Stomach smooth muscle (tissue), 2 donors: ENCODE measurements at regions not wholly inside any gene's neighbourhood (a gene's known extent, or its start where the extent isn't known, plus 50 kb on each side); places are given as distances from the start of the nearest gene placed in this dataset.
"Not testable (repeated sequence)": the region's sequence is repeated elsewhere in the genome, so short reads cannot be mapped to it uniquely, and the experiment has no call there.

ENCODE experiments used
- H3K27ac ChIP-seq: one replicate; pipeline ENCODE4 v1.7.0; 2013; ENCODE audit warnings: mild to moderate bottlenecking, low read length, inconsistent platforms
- H3K27me3 ChIP-seq, 2 donors: one replicate each; pipeline ENCODE4 v1.7.0; 2013; ENCODE audit warnings: low read length in 2 of 2; ENCODE audit not compliant: insufficient read depth in 2 of 2, control insufficient read depth in 1 of 2
- H3K36me3 ChIP-seq, 2 donors: one replicate each; pipeline ENCODE4 v1.7.0; 2013; ENCODE audit warnings: low read length in 2 of 2; ENCODE audit not compliant: control insufficient read depth in 2 of 2, insufficient read depth in 2 of 2
- H3K4me1 ChIP-seq: one replicate; pipeline ENCODE4 v1.7.0; 2013; ENCODE audit warnings: low read length; ENCODE audit not compliant: control insufficient read depth, insufficient read depth
- H3K4me3 ChIP-seq, 2 donors: one replicate each; pipeline ENCODE4 v1.7.0; 2013; ENCODE audit warnings: low read length in 2 of 2
- H3K9ac ChIP-seq, 2 donors: one replicate each; pipeline ENCODE4 v1.7.0; 2013; ENCODE audit warnings: low read length in 2 of 2, mild to moderate bottlenecking in 1 of 2
- H3K9me3 ChIP-seq, 2 donors: one replicate each; pipeline ENCODE4 v1.7.0; 2013; ENCODE audit warnings: low read length in 2 of 2; ENCODE audit not compliant: control insufficient read depth in 2 of 2
- donor health status: healthy.
- donor health status: Pancreatic carcinoma.

GRCh38 chr9:2279138-2279537, 264.0 kb downstream of the SMARCA2 start:
- not testable (repeated sequence) for H3K9me3 ChIP-seq, H3K36me3 ChIP-seq, H3K27me3 ChIP-seq, H3K27ac ChIP-seq, H3K9ac ChIP-seq, H3K4me1 ChIP-seq, H3K4me3 ChIP-seq

DNA sequence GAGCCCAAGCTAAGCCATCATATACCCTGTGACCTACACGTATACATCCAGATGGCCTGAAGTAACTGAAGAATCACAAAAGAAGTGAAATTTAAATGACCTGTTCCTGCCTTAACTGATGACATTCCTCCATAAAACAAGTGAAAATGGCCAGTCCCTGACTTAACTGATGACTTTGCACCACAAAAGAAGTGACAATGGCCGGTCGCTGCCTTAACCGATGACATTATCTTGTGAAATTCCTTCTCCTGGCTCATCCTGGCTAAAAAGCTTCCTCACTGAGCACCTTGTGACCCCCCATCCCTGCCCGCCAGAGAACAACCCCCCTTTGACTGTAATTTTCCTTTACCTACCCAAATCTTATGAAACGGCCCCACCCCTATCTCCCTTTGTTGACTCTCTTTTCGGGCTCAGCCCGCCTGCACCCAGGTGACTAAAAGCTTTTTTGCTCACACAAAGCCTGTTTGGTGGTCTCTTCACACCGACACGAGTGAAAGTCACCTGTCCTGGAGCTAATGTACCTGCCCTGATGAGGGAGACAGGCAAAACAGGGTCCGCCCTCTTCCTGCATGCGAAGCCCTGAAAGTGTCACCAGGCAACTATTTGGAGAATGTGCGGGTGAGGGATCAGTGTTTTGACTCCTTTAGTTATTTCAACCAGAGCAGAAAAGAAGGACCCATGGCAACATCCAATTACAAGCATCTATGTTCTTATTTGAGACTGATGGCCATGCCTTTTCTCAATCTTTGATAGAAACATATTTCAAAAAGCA, 266.1 kb downstream of the SMARCA2 start:
- Histone ChIP-seq H3K4me1 (no peaks in the 10 kb centered on the region), H3K9ac (no peak overlapping the region), H3K36me3 (no peaks in the 10 kb centered on the region), H3K27ac (no peak overlapping the region), H3K27me3 (no peaks in the 10 kb centered on the region), H3K9me3 (no peaks in the 10 kb centered on the region), H3K4me3 (no peak overlapping the region)

DNA sequence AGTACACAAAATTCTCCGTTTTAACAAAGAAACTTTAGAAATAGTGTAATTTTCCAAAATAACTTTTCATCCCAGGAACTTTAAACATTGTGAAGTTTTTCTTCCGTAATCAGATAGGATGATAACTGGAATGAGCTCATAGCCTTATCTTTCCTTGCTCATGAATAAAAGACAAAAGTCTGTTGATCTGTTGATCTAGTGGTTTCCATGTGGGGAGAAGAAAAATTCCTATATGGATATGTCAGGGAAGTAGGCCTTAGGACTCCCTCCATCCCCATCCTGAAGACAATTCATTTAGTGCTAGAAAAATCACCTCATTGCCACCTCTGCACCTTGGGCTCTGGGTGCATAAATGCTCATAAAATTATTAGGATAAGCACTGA, 266.6 kb downstream of the SMARCA2 start:
- Histone ChIP-seq H3K9me3 (no peaks in the 10 kb centered on the region), H3K27ac (no peak overlapping the region), H3K36me3 (no peaks in the 10 kb centered on the region), H3K27me3 (no peaks in the 10 kb centered on the region), H3K4me3 (no peak overlapping the region), H3K4me1 (no peaks in the 10 kb centered on the region), H3K9ac (no peak overlapping the region)

DNA sequence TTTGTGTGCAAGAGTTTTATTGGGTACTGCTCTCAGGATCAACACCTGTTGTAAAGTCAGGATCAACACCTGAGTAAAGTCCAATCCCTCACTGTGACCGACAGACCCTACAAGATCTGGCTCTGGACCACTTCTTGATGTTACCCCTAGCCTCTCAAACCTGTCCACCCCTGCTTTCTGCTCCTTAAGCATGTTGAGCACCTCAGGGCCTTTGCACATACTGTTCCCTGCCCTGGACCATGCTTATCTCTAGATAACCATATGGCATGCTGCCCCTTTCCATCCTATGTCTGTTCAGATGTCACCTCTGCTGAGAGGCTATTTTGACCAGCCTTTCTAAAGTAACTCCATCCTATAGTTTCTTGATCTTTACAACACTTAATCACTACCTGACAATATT, 269.6 kb downstream of the SMARCA2 start:
- Histone ChIP-seq H3K9ac (no peak overlapping the region), H3K4me3 (no peak overlapping the region), H3K9me3 (no peaks in the 10 kb centered on the region), H3K27ac (no peak overlapping the region), H3K36me3 (no peaks in the 10 kb centered on the region), H3K4me1 (no peaks in the 10 kb centered on the region), H3K27me3 (no peaks in the 10 kb centered on the region)

DNA sequence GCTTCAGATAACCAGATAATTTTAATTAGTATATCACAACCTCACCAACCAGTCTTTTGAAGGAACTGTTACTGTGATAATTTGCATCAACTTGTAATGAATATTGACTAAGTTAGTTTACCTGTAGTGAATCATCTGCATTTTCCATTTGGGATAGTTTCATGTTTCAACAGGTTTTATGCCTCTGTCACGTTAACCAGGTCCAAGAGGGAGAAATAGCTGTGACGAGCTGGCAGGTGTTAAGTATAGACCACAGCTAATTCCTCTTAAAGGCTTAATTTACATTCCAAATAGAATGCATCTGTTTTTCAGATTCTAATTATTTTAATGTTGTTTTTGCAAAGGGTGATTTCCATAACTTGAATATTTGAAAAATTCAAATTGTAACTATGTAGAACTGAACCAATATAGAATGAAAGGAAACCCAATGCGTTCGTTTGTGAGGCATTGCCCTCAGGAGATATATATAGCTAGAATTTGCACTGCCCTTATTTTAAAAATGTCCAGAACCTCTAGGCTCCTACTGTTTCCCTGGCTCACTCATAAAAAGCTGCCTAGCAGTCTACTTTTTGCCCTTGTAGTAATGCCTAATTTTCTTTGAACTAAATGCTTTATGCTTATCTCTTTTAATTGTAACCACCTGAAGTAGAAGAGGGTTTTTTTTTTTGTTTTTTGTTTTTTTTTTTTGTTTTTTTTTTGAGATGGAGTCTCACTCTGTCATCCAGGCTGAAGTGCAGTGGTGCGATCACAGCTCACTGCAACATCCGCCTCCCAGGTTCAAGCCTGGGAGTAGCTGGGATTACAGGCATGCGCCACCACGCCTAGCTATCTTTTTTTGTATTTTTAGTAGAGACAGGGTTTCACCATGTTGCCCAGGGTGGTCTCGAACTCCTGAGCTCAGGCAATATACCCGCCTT, 270.5 kb downstream of the SMARCA2 start:
- H3K4me1 ChIP-seq, result no peaks in the 10 kb centered on the region
- no peak overlapping the region for H3K27ac ChIP-seq
- no peaks in the 10 kb centered on the region for H3K36me3 ChIP-seq
- H3K27me3 ChIP-seq, result no peaks in the 10 kb centered on the region
- no peak overlapping the region for H3K4me3 ChIP-seq
- H3K9ac ChIP-seq, result no peak overlapping the region
- H3K9me3 ChIP-seq, result no peaks in the 10 kb centered on the region

DNA sequence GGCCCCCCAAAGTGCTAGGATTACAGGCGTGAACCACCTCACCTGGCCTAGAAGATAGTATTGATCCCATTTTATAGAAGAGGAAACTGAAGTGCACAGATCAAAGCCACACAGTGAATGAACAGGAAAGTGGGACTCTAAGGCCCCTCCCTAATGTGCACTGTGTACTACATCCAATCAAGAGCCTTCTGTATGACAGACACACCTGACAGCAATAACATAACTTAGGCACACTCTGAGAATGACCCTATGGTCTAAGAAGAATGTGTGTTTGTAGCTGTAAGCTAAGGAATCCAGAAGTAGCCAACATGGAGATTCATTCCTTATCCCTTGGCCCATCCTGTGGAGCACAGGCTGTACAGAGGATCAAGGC, 271.2 kb downstream of the SMARCA2 start:
- H3K4me1 ChIP-seq, result no peaks in the 10 kb centered on the region

GRCh38 chr9:2286825-2287455, 271.8 kb downstream of the SMARCA2 start:
- H3K27me3 ChIP-seq, result no peaks in the 10 kb centered on the region
- no peaks in the 10 kb centered on the region for H3K36me3 ChIP-seq
- H3K27ac ChIP-seq, result no peak overlapping the region
- H3K9ac ChIP-seq, result no peak overlapping the region
- no peaks in the 10 kb centered on the region for H3K9me3 ChIP-seq
- no peak overlapping the region for H3K4me3 ChIP-seq
- no peaks in the 10 kb centered on the region for H3K4me1 ChIP-seq

More for the DNA sequence above, 271.2 kb downstream of the SMARCA2 start:
- no peak overlapping the region for H3K4me3 ChIP-seq
- H3K9ac ChIP-seq, result no peak overlapping the region
- no peaks in the 10 kb centered on the region for H3K27me3 ChIP-seq
- H3K36me3 ChIP-seq, result no peaks in the 10 kb centered on the region
- no peaks in the 10 kb centered on the region for H3K9me3 ChIP-seq
- H3K27ac ChIP-seq, result no peak overlapping the region

- Histone ChIP-seq H3K4me1 (no peaks in the 10 kb centered on the region), H3K9ac (no peak overlapping the region), H3K27ac (no peak overlapping the region), H3K27me3 (no peaks in the 10 kb centered on the region), H3K36me3 (no peaks in the 10 kb centered on the region), H3K9me3 (no peaks in the 10 kb centered on the region), H3K4me3 (no peak overlapping the region)
Measured at GRCh38 chr9:2288309-2288708, 273.2 kb downstream of the SMARCA2 start.

DNA sequence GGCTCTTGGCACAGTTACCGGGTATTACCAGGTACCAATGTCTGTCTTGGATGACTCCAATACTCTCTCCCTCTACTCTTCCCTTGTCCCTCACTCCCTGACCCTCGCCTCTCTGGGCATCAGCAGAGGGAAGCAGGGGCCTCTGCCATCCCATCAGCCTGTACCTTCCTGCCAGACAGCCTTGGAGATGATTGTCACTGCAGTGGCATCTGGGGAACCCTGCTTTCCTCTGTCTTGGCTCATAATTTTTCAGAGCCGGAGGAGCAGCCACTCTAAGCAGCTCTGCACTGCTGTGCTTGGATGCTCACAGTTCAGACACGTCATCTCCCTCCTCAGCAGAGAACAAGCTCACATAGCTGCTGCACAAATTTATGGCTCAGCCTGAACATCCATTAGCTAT, 274.1 kb downstream of the SMARCA2 start:
- H3K4me3 ChIP-seq, result no peak overlapping the region
- H3K9me3 ChIP-seq, result no peaks in the 10 kb centered on the region
- H3K4me1 ChIP-seq, result no peaks in the 10 kb centered on the region
- no peak overlapping the region for H3K27ac ChIP-seq
- H3K36me3 ChIP-seq, result no peaks in the 10 kb centered on the region
- no peaks in the 10 kb centered on the region for H3K27me3 ChIP-seq
- H3K9ac ChIP-seq, result no peak overlapping the region

- H3K4me1 ChIP-seq, result no peaks in the 10 kb centered on the region
- no peaks in the 10 kb centered on the region for H3K27me3 ChIP-seq
- H3K4me3 ChIP-seq, result no peak overlapping the region
- H3K9me3 ChIP-seq, result no peaks in the 10 kb centered on the region
- H3K36me3 ChIP-seq, result no peaks in the 10 kb centered on the region
- H3K9ac ChIP-seq, result no peak overlapping the region
- H3K27ac ChIP-seq, result no peak overlapping the region
Measured at GRCh38 chr9:2290382-2290781, 275.2 kb downstream of the SMARCA2 start.
